Smooth muscle cell of the brain vasculature (primary cell): ENCODE measurements at regions not wholly inside any gene's neighbourhood (a gene's known extent, or its start where the extent isn't known, plus 50 kb on each side); places are given as distances from the start of the nearest gene placed in this dataset.
"Not testable (repeated sequence)": the region's sequence is repeated elsewhere in the genome, so short reads cannot be mapped to it uniquely, and the experiment has no call there.

ENCODE experiments used
- DNase-seq: peaks from one replicate; pipeline ENCODE4 v3.0.0-alpha.2; 2012; ENCODE audit warnings: low read depth, low spot score

GRCh38 chr13:108077284-108077683, 138.1 kb downstream of the LIG4 start:
- no peak for DNase-seq

- not testable (repeated sequence) for DNase-seq
Observed at GRCh38 chr13:108074429-108074828, 140.9 kb downstream of the LIG4 start.

GRCh38 chr13:108070925-108071324, 144.4 kb downstream of the LIG4 start:
- DNase-seq, result no peak

GRCh38 chr13:108070491-108070890, 144.8 kb downstream of the LIG4 start:
- no peak for DNase-seq

- no peak for DNase-seq
Observed at GRCh38 chr13:108069521-108070210, 145.7 kb downstream of the LIG4 start.

- not testable (repeated sequence) for DNase-seq
Observed at GRCh38 chr13:108064372-108064771, 151.0 kb downstream of the LIG4 start.

- no peak for DNase-seq
Observed at GRCh38 chr13:108060111-108060510, 155.2 kb downstream of the LIG4 start.

GRCh38 chr13:108056278-108056677, 159.1 kb downstream of the LIG4 start:
- no peak for DNase-seq

- no peak for DNase-seq
Observed at GRCh38 chr13:108049211-108049610, 166.1 kb downstream of the LIG4 start.

- DNase-seq, result no peak
Observed at GRCh38 chr13:108044954-108045353, 170.4 kb downstream of the LIG4 start.

- DNase-seq, result not testable (repeated sequence)
Observed at GRCh38 chr13:108042866-108043265, 172.5 kb downstream of the LIG4 start.

- DNase-seq, result no peak
Observed at GRCh38 chr13:108037348-108037747, 178.0 kb downstream of the LIG4 start.

GRCh38 chr13:108036411-108036932, 178.9 kb downstream of the LIG4 start:
- no peak for DNase-seq

GRCh38 chr13:108034909-108035410, 180.4 kb downstream of the LIG4 start:
- no peak for DNase-seq

- no peak for DNase-seq
Observed at GRCh38 chr13:108033800-108034707, 181.3 kb downstream of the LIG4 start.

GRCh38 chr13:108031865-108032264, 183.5 kb downstream of the LIG4 start:
- no peak for DNase-seq

- no peak for DNase-seq
Observed at GRCh38 chr13:108030769-108031168, 184.6 kb downstream of the LIG4 start.

GRCh38 chr13:108026680-108027410, 188.5 kb downstream of the LIG4 start:
- no peak for DNase-seq

- no peak for DNase-seq
Observed at GRCh38 chr13:108020027-108020426, 195.3 kb downstream of the LIG4 start.

GRCh38 chr13:108018371-108018870, 196.9 kb downstream of the LIG4 start:
- no peak for DNase-seq

- DNase-seq, result no peak
Observed at GRCh38 chr13:108006619-108007018, 208.7 kb downstream of the LIG4 start.
